K562 (cell line): ENCODE measurements at regions not wholly inside any gene's neighbourhood (a gene's known extent, or its start where the extent isn't known, plus 50 kb on each side); places are given as distances from the start of the nearest gene placed in this dataset.

Source experiments
- ATAC-seq: fragments of 200-7000 bp; cut with Tn5 transposase; 3 replicates; pipeline ENCODE4 v1.9.1; 2020; ENCODE audit warnings: moderate library complexity
- BruUV-seq: library from RNA; stranded (reverse); fragments of 400-500 nt; replicated peaks from 2 replicates; lab custom pipeline; 2021; lab: Mats Ljungman, UMichigan
- CTCF ChIA-PET: fragments of 300-600 bp; formaldehyde crosslinking; extraction: SDS; loops from one replicate; lab custom pipeline; 2021; ENCODE audit warnings: low intra/inter-chr PET ratio; lab: Yijun Ruan, JAX
- POLR2A ChIA-PET: fragments of 300-600, 350-650 bp; sonication (Branson Sonifier 250); formaldehyde crosslinking; extraction: SDS; loops from one replicate; lab custom pipeline; 2021; ENCODE audit warnings: antibody characterized with exemption, inconsistent platforms; lab: Yijun Ruan, JAX
- DNase-seq, 4 experiments: peaks; one replicate each; pipeline versions ENCODE4 v3.0.0 to v3.0.0-alpha.2; 2011 to 2018; ENCODE audit warnings: low spot score in 3 of 4, mixed read lengths in 3 of 4; ENCODE audit errors: extremely low read depth in 1 of 4
- FAIRE-seq: peaks from 2 replicates; lab custom pipeline; 2011; peaks lifted over from hg19 to GRCh38; lab: Jason Lieb, UNC
- H2AFZ ChIP-seq: 2 replicates; pipeline ENCODE4 v1.6.0; 2011; ENCODE audit warnings: low read depth, low read length, control low read depth, inconsistent platforms
- H3K27ac ChIP-seq: fragments of 200-600 bp; 3 replicates; pipeline ENCODE4 v1.8.0; 2011; ENCODE audit warnings: low read depth, mild to moderate bottlenecking, control low read depth, inconsistent platforms, low read length, moderate library complexity, mixed read lengths; ENCODE audit errors: extremely low read depth
- H3K27me3 ChIP-seq, 2 experiments: fragments of 300-600 bp in 1 of 2; 2 replicates in 1 of 2; 3 replicates in 1 of 2; pipeline versions ENCODE4 v1.6.0 to v1.8.0; 2011; ENCODE audit warnings: inconsistent platforms in 2 of 2, low read length in 2 of 2, mild to moderate bottlenecking in 1 of 2, mixed read lengths in 1 of 2, moderate library complexity in 1 of 2; ENCODE audit not compliant: control insufficient read depth in 2 of 2, insufficient read depth in 2 of 2
- H3K36me3 ChIP-seq: fragments of 300-600 bp; 3 replicates; pipeline ENCODE4 v1.8.0; 2011; ENCODE audit warnings: mild to moderate bottlenecking, low read length, inconsistent platforms; ENCODE audit not compliant: control insufficient read depth, insufficient read depth
- H3K4me1 ChIP-seq, 2 experiments: fragments of 200-600 bp in 1 of 2; replicated peaks in 1 of 2; 2 replicates in 1 of 2; 3 replicates in 1 of 2; pipeline versions ENCODE4 v1.5.1 to v1.8.0; 2011; ENCODE audit warnings: inconsistent platforms in 2 of 2, low read length in 2 of 2, mild to moderate bottlenecking in 1 of 2, mixed read lengths in 1 of 2, moderate library complexity in 1 of 2; ENCODE audit not compliant: control insufficient read depth in 2 of 2, insufficient read depth in 2 of 2
- H3K4me2 ChIP-seq: 2 replicates; pipeline ENCODE4 v1.6.1; 2011; ENCODE audit warnings: low read length, control low read depth, inconsistent platforms, mixed read lengths; ENCODE audit not compliant: insufficient read depth
- H3K4me3 ChIP-seq: fragments of 200-600 bp; sonication (generic), shearing (Covaris generic); 2 replicates; pipeline ENCODE4 v1.5.1; 2016; ENCODE audit warnings: control low read depth, inconsistent platforms
- H3K79me2 ChIP-seq: fragments of 200-600 bp; 3 replicates; pipeline ENCODE4 v1.8.0; 2011; ENCODE audit warnings: low read length, inconsistent platforms; ENCODE audit not compliant: control insufficient read depth, insufficient read depth
- H3K9ac ChIP-seq, 2 experiments: 2 replicates each; pipeline versions ENCODE4 v1.6.0 to v1.6.1; 2011; ENCODE audit warnings: low read depth in 2 of 2, low read length in 2 of 2, control low read depth in 1 of 2, inconsistent platforms in 1 of 2, mild to moderate bottlenecking in 1 of 2, mixed read lengths in 1 of 2; ENCODE audit not compliant: insufficient read depth in 1 of 2
- H3K9me1 ChIP-seq: one replicate; pipeline ENCODE4 v1.6.0; 2011; ENCODE audit warnings: inconsistent platforms, mild to moderate bottlenecking, low read length, moderate library complexity; ENCODE audit not compliant: control insufficient read depth, insufficient read depth
- H3K9me3 ChIP-seq: replicated peaks from 2 replicates; pipeline ENCODE4 v1.5.1; 2011; ENCODE audit warnings: low read depth, low read length, inconsistent platforms; ENCODE audit not compliant: control insufficient read depth, insufficient read depth
- H4K20me1 ChIP-seq: replicated peaks from 2 replicates; pipeline ENCODE4 v1.6.1; 2011; ENCODE audit warnings: low read length, inconsistent platforms, mixed read lengths; ENCODE audit not compliant: control insufficient read depth, insufficient read depth
- ETV5 ChIP-seq: sonication (generic); formaldehyde crosslinking; IDR thresholded peaks from 2 replicates; pipeline ENCODE4 v1.4.0; 2020; ENCODE audit warnings: low read depth, mild to moderate bottlenecking, missing genetic modification reagents
- FOXM1 ChIP-seq, 2 experiments: fragments of 450-650 bp in 1 of 2; sonication (generic) in 1 of 2; formaldehyde crosslinking in 1 of 2; IDR thresholded peaks; 2 replicates each; pipeline versions ENCODE4 v1.6.1 to v1.9.0; 2017 to 2022; ENCODE audit warnings: low read depth in 2 of 2, mild to moderate bottlenecking in 2 of 2, missing genetic modification reagents in 1 of 2, moderate library complexity in 1 of 2
- ILF3 ChIP-seq: fragments of 450-650 bp; IDR thresholded peaks from 2 replicates; pipeline ENCODE4 v1.6.1; 2018; ENCODE audit warnings: antibody characterized with exemption, mild to moderate bottlenecking, moderate library complexity, borderline replicate concordance
- ZNF699 ChIP-seq: fragments of 250-450 bp; sonication (Bioruptor Pico); IDR thresholded peaks from 2 replicates; pipeline ENCODE4 v1.8.0; 2021; ENCODE audit warnings: mild to moderate bottlenecking, moderate library complexity; ENCODE audit not compliant: insufficient replicate concordance
- WGBS: fragments of 100-300 bp; shearing (Covaris generic); methylation state at CpG from one replicate; pipeline ENCODE4 v1.1.6; 2016; ENCODE audit warnings: low coverage, mixed read lengths; ENCODE audit not compliant: insufficient coverage; ENCODE audit errors: missing lambda C conversion rate; 5-methylcytosine and 5-hydroxymethylcytosine counted together
- in situ Hi-C: fragments of 300-500 bp; cut with MboI; formaldehyde crosslinking; loops from 4 replicates; pipeline ENCODE4 v1.15.0; 2018; ENCODE audit warnings: inconsistent platforms, mixed read lengths
- intact Hi-C: fragments of 100-400 bp; cut with micrococcal nuclease; formaldehyde crosslinking; loops from 2 replicates; pipeline ENCODE4 v1.14.2; 2022
- TF ChIP-seq, protein P1 (sequence below): fragments of 450-650 bp; IDR thresholded peaks from 2 replicates; pipeline ENCODE4 v1.6.1; 2016; ENCODE audit warnings: low read depth, mild to moderate bottlenecking, moderate library complexity
- TF ChIP-seq, protein P2 (sequence below): fragments of 450-650 bp; formaldehyde crosslinking; IDR thresholded peaks from 2 replicates; pipeline ENCODE4 v1.4.0; 2020; ENCODE audit warnings: mild to moderate bottlenecking, mixed read lengths
- TF ChIP-seq, protein P3 (sequence below): fragments of 250-450 bp; sonication (Bioruptor Pico); IDR thresholded peaks from 2 replicates; pipeline ENCODE4 v1.8.0; 2021; ENCODE audit warnings: moderate library complexity, mild to moderate bottlenecking, inconsistent platforms

DNA sequence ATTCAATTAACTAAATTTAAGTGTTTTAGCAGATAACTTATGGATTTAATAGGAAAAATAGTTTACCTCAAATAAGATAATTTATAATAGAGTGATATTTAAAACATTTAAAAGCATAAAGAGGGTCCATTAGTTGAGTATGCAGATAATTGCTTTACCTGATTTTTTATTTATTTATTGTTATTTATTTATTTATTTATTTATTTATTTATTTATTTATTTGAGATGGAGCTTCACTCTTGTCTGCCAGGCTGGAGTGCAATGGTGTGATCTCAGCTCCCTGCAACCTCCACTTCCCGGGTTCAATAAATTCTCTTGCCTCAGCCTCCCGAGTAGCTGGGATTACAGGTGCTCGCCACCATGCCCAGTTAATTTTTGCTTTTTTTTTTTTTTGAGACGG, 982.9 kb downstream of the TFAP2A start:
- Histone ChIP-seq H3K9me1 (no peaks in the 10 kb centered on the region), H3K4me2 (no peak overlapping the region), H3K27ac (no peak overlapping the region), H3K4me1 (no peaks in the 10 kb centered on the region), H3K79me2 (no peaks in the 10 kb centered on the region), H3K27me3 (no peaks in the 10 kb centered on the region), H4K20me1 (no peaks in the 10 kb centered on the region), H3K9ac (no peak overlapping the region), H3K9me3 (no peaks in the 10 kb centered on the region; the same call in none of the 2 replicates), H3K36me3 (no peaks in the 10 kb centered on the region), H3K4me3 (no peak overlapping the region), H2AFZ (no peak overlapping the region)
- intact Hi-C loops (no loop called here), in situ Hi-C loops (no loop called here)
- ChIA-PET POLR2A (no interaction called here), CTCF (no interaction called here)
- BruUV-seq = no TSS peak
- FAIRE-seq (no peak), ATAC-seq (no peak), DNase-seq (no peak)
- no peak for TF ChIP-seq ILF3
- TF ChIP-seq, protein P1, sequence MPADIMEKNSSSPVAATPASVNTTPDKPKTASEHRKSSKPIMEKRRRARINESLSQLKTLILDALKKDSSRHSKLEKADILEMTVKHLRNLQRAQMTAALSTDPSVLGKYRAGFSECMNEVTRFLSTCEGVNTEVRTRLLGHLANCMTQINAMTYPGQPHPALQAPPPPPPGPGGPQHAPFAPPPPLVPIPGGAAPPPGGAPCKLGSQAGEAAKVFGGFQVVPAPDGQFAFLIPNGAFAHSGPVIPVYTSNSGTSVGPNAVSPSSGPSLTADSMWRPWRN = no peak
- TF ChIP-seq, protein P2, sequence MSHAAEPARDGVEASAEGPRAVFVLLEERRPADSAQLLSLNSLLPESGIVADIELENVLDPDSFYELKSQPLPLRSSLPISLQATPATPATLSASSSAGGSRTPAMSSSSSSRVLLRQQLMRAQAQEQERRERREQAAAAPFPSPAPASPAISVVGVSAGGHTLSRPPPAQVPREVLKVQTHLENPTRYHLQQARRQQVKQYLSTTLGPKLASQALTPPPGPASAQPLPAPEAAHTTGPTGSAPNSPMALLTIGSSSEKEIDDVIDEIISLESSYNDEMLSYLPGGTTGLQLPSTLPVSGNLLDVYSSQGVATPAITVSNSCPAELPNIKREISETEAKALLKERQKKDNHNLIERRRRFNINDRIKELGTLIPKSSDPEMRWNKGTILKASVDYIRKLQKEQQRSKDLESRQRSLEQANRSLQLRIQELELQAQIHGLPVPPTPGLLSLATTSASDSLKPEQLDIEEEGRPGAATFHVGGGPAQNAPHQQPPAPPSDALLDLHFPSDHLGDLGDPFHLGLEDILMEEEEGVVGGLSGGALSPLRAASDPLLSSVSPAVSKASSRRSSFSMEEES (CRISPR knock-in tag) = no peak
- TF ChIP-seq FOXM1 (IDR thresholded peaks at IDR 0.05; ENCODE audit: low read depth) = no peak
- TF ChIP-seq FOXM1 (CRISPR knock-in tag; IDR thresholded peaks at IDR 0.05; ENCODE audit: low read depth) = no peak
- no peak for TF ChIP-seq ETV5
- no peak for TF ChIP-seq ZNF699 (CRISPR knock-in tag)
- TF ChIP-seq, protein P3, sequence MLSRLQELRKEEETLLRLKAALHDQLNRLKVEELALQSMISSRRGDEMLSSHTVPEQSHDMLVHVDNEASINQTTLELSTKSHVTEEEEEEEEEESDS (CRISPR knock-in tag) = no peak
- WGBS = 0% methylated on average over 2 of the region's 4 CpGs
